Type B pancreatic cell (in vitro differentiated cells): ENCODE measurements at regions not wholly inside any gene's neighbourhood (a gene's known extent, or its start where the extent isn't known, plus 50 kb on each side); places are given as distances from the start of the nearest gene placed in this dataset.

Source experiments
- DNase-seq: peaks from one replicate; pipeline ENCODE4 v3.0.0; 2021; ENCODE audit warnings: mixed read lengths; ENCODE audit not compliant: unreplicated experiment; ENCODE audit errors: extremely low spot score
- H3K27ac Mint-ChIP-seq: 2 replicates; pipeline ENCODE4 v1.8.0; 2021; ENCODE audit warnings: mild to moderate bottlenecking, mixed read lengths
- H3K27me3 Mint-ChIP-seq: 2 replicates; pipeline ENCODE4 v1.8.0; 2021; ENCODE audit warnings: mixed read lengths
- H3K36me3 Mint-ChIP-seq: 2 replicates; pipeline ENCODE4 v1.8.0; 2021; ENCODE audit warnings: mixed read lengths
- H3K4me1 Mint-ChIP-seq: one replicate; pipeline ENCODE4 v1.8.0; 2021; ENCODE audit warnings: mixed read lengths; ENCODE audit not compliant: unreplicated experiment
- H3K4me3 Mint-ChIP-seq: 2 replicates; pipeline ENCODE4 v1.8.0; 2021; ENCODE audit warnings: mild to moderate bottlenecking, mixed read lengths
- H3K9me3 Mint-ChIP-seq: 2 replicates; pipeline ENCODE4 v1.8.0; 2021; ENCODE audit warnings: mixed read lengths
- CTCF ChIP-seq: fragments of 200-600 bp; sonication (generic); conservative IDR thresholded peaks from 2 replicates; pipeline ENCODE4 v1.5.0; 2021; ENCODE audit warnings: antibody characterized with exemption, mild to moderate bottlenecking

- Mint-ChIP-seq H3K9me3 (no peaks in the 10 kb centered on the region), H3K36me3 (no peaks in the 10 kb centered on the region), H3K4me1 (peaks cover 6% of the 10 kb centered on the region), H3K27ac (no peak overlapping the region), H3K4me3 (no peak overlapping the region), H3K27me3 (no peaks in the 10 kb centered on the region)
- TF ChIP-seq CTCF: no peak
- DNase-seq: no peak
These were observed 288.3 kb upstream of the LMCD1 start for GRCh38 chr3:8213286-8213685.

DNA sequence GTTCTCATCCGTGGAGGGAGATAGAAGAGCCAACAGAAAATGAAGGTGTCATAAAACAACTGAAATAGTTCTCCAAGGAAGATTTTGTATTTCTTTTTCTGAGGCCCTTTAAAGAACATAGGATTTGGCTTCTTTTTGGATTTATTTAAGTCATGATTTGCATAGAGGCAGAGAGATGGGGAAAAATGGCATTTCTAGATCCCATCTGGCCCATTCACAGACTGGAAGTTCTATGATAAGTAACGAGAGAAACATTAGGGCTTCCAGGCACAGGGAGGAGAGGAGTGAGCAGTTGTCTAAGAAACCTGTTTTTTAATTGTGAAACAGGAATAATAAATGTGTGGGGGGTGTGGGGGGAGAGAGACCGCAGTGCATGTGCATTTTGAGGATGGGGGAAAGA is 285.8 kb upstream of the LMCD1 start:
- no peak for TF ChIP-seq CTCF
- Mint-ChIP-seq H3K4me3 (no peak overlapping the region), H3K36me3 (no peaks in the 10 kb centered on the region), H3K4me1 (peaks cover 12% of the 10 kb centered on the region), H3K27ac (no peak overlapping the region), H3K9me3 (no peaks in the 10 kb centered on the region), H3K27me3 (no peaks in the 10 kb centered on the region)
- DNase-seq: no peak

GRCh38 chr3:8218353-8218940 is 283.2 kb upstream of the LMCD1 start:
- H3K27ac Mint-ChIP-seq: no peak overlapping the region
- H3K9me3 Mint-ChIP-seq: no peaks in the 10 kb centered on the region
- H3K36me3 Mint-ChIP-seq: no peaks in the 10 kb centered on the region
- peaks cover 12% of the 10 kb centered on the region for H3K4me1 Mint-ChIP-seq
- no peak for TF ChIP-seq CTCF
- DNase-seq: no peak
- no peaks in the 10 kb centered on the region for H3K27me3 Mint-ChIP-seq
- H3K4me3 Mint-ChIP-seq: peak overlapping the region; percentile 60

DNA sequence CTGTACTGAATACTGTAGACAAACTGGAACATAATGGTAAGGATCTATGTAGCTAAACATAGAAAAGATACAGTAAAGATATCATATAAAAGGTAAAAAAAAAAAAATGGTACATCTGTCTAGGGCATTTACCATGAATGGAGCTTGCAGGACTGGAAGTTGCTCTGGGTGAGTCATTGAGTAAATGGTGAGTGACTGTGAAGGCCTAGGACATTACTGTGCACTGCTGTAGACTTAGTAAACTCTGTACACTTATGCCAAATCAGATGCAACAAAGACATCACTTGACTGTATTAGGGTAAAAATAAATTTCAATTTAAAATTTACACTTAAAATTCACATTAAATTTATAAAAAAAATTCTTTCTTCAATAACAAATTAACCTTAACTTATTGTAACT is 281.3 kb upstream of the LMCD1 start:
- H3K4me1 Mint-ChIP-seq: peaks cover 12% of the 10 kb centered on the region
- H3K27me3 Mint-ChIP-seq: no peaks in the 10 kb centered on the region
- no peaks in the 10 kb centered on the region for H3K36me3 Mint-ChIP-seq
- no peaks in the 10 kb centered on the region for H3K9me3 Mint-ChIP-seq
- no peak for TF ChIP-seq CTCF
- DNase-seq: no peak
- H3K4me3 Mint-ChIP-seq: no peak overlapping the region
- H3K27ac Mint-ChIP-seq: no peak overlapping the region

- peaks cover under 1% of the 10 kb centered on the region for H3K4me1 Mint-ChIP-seq
- no peaks in the 10 kb centered on the region for H3K9me3 Mint-ChIP-seq
- no peaks in the 10 kb centered on the region for H3K36me3 Mint-ChIP-seq
- no peak overlapping the region for H3K4me3 Mint-ChIP-seq
- no peaks in the 10 kb centered on the region for H3K27me3 Mint-ChIP-seq
- no peak for TF ChIP-seq CTCF
- no peak overlapping the region for H3K27ac Mint-ChIP-seq
- no peak for DNase-seq
These were observed 277.9 kb upstream of the LMCD1 start for GRCh38 chr3:8223766-8224165.

- Mint-ChIP-seq H3K4me3 (no peak overlapping the region), H3K9me3 (no peaks in the 10 kb centered on the region), H3K27me3 (no peaks in the 10 kb centered on the region), H3K27ac (no peak overlapping the region), H3K4me1 (no peaks in the 10 kb centered on the region), H3K36me3 (no peaks in the 10 kb centered on the region)
- no peak for TF ChIP-seq CTCF
- DNase-seq: no peak
These were observed 276.7 kb upstream of the LMCD1 start for GRCh38 chr3:8224941-8225340.
